HG03442 (cell line): ENCODE measurements at regions not wholly inside any gene's neighbourhood (a gene's known extent, or its start where the extent isn't known, plus 50 kb on each side); places are given as distances from the start of the nearest gene placed in this dataset.

Source experiments
- ATAC-seq: cut with Tn5 transposase; IDR thresholded peaks from one replicate; pipeline ENCODE4 v1.9.1; 2021; ENCODE audit warnings: mild to moderate bottlenecking, moderate library complexity; ENCODE audit not compliant: unreplicated experiment

DNA sequence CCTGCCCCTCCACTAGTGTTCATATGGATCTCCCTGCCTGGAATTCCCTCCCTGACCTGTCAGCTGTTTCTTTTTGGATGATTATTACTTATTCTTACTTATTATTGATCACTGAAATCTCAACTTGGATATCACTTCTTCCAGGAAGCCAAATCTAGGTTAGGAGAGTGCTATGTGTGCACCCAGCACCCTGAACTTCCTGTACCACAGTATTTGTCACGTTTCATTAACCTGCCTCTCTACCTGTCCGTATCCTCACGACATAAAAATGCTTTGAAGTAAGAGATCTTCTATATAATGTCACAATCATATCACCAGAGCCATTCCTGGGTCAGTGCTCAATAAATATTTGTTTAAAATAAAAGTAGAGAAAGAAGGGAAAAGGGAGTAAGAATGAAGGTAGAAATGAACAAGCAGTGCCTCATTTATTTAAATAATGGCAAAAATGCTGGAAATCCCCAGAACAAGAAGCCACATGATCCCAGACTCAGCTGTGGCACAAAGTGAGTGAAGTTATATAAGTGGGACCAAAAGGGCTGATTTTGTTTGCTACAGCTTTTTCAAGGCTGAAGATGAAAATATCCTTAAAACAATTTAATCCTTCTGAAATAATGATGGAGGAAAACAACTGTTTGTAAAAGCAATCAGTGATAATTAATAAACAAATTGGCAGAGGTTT lies 88.0 kb upstream of the MANEA start:
- ATAC-seq = no peak

- ATAC-seq = no peak
Observed at GRCh38 chr6:95496769-95497426, 80.4 kb upstream of the MANEA start.

DNA sequence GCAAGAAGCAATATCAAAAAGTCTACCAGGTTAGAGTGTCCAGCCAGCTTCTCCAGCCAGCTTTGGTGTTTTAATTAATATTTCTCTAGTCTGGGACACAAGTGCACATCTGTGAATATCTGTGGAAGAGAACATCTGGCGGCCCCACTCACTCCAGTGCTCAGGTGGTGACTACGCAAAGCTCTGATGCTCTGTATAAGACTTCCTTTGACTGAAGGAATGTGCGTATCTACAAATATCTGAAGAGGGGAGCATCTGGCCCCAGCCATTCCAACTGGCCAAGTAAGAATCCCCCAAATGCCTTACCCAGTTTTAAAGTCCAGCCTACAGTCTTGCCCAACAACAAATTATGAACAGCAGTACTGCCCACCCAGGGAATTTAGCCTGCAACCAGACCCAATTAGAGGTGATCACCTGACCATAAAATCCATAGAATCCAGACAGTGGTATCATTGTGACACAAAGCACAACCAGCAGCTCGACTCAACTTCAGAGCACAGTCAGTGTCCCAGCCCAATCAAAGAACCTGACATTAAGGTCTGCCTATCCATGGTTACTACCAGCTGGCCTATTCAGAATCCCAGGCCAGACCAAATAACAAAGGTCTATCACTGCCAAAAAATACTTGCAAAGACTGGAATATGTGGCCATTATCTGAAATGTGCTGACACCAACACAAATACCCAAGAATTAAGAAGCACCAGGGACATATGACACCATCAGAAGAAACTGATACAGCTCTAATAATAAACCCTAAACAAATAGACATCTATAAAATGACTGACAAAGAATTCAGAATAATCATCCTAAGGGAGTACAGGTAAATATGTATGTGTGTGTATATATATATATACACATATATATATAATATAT lies 76.1 kb upstream of the MANEA start:
- no peak for ATAC-seq

DNA sequence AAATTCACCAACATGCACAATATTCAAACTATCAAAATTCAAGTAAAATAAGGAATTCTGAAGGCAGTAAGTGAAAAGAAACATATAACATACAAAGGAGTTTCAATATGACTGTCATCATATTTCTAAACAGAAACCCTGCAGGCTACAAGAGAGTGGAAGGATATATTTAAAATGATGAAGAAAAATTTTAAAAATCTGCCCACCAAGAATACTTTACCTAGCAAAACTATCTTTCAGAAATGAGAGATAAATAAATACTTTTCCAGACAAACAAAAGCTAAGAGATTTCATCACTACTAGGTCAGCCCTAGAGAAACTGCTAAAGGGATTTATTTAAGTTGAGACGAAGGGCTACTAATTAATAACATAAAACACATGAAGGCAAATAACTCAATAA lies 73.8 kb upstream of the MANEA start:
- no peak for ATAC-seq

GRCh38 chr6:95511404-95511803 lies 65.9 kb upstream of the MANEA start:
- ATAC-seq = no peak

GRCh38 chr6:95515975-95516374 lies 61.4 kb upstream of the MANEA start:
- no peak for ATAC-seq

GRCh38 chr6:95517004-95517403 lies 60.3 kb upstream of the MANEA start:
- no peak for ATAC-seq

DNA sequence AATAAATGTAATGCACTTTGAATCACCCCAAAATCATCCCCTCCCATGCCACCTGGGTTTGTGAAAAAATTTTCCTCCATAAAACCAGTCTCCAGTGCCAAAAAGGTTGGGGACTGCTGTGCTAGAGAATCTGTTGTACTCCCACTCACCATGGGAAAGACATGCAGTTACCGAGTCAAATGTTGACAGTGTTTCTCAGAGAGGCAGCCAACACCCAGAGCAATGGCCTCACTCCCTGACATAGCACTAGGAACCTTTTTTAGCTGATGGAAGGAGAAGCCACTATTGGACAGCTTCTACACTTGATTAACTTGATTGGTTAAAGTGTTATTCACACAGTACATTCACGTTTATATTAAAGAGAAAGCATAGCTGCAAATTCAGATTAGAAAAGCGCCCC lies 59.8 kb upstream of the MANEA start:
- no peak for ATAC-seq

DNA sequence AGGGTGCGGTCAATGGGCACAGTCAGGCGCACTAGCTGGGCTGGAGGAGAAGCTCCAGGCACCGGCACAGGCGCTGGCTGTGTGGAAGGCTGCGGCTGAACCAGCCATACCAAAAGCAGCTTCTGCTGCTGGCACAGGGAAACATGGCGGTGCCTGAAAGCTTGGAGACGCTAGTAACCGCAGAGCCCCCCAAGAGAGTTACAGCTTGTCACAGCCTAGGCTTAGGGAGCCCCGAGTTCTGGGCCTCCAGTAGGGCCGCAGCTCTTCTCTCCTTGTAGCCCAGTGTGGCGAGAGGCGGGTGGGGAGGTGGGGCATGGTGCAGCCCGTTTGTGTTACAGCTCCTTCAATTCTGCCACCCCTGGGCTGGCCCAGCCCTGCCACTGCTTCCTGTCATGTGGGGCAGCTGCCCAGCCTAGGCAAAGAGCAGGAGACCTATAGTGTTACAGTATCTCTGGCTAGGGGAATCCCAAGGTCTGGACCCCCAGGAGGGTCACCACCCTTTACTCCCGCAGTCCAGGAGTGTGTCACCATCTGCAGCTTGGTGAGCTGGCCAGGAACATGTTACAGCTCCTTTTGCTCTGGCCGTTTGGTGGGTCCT lies 58.6 kb upstream of the MANEA start:
- ATAC-seq = no peak

- no peak for ATAC-seq
Observed at GRCh38 chr6:95519228-95520037, 57.9 kb upstream of the MANEA start.

DNA sequence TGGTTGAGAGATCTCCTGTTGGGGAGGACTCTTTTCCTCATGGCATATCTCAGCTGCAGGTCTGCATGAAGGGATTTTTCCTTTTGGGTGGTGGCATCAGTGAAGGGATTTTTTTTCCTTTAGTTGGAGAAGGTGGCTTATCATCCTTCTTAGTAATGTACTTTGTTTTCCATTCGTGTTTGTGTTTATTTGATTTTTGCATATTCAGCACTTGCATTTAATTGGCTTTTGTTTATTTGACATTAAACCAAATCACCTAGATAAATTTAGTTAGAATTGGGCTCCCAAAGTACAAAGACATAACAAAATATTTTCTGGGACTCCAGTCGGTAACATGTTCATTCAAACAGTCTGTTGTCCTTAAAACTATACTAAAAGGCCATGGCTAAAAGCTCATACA lies 56.2 kb upstream of the MANEA start:
- ATAC-seq = no peak
